Spleen (tissue), 11 donors: ENCODE measurements at regions not wholly inside any gene's neighbourhood (a gene's known extent, or its start where the extent isn't known, plus 50 kb on each side); places are given as distances from the start of the nearest gene placed in this dataset.

Source experiments
- DNase-seq: peaks from one replicate; pipeline ENCODE4 v3.0.0-alpha.2; 2020
- H3K27ac ChIP-seq, 8 donors: fragments of 200-600 bp; sonication (generic) in 7 of 8; 1 replicate in 4 of 8; 2 replicates in 4 of 8; pipeline versions ENCODE4 v1.5.0 to v1.8.0; 2016 to 2021; ENCODE audit warnings: inconsistent platforms in 4 of 8, mild to moderate bottlenecking in 4 of 8, moderate library complexity in 1 of 8
- H3K27me3 ChIP-seq, 7 donors: fragments of 200-600 bp; sonication (generic) in 6 of 7; replicated peaks in 1 of 7; 1 replicate in 4 of 7; 2 replicates in 3 of 7; pipeline versions ENCODE4 v1.5.0 to v1.8.0; 2016 to 2021; ENCODE audit warnings: inconsistent platforms in 3 of 7, mild to moderate bottlenecking in 1 of 7
- H3K36me3 ChIP-seq, 6 donors: fragments of 200-600 bp; sonication (generic) in 5 of 6; 1 replicate in 4 of 6; 2 replicates in 2 of 6; pipeline versions ENCODE4 v1.5.0 to v1.8.0; 2016 to 2021; ENCODE audit warnings: inconsistent platforms in 2 of 6
- H3K4me1 ChIP-seq, 6 donors: fragments of 200-600 bp; sonication (generic) in 5 of 6; 1 replicate in 3 of 6; 2 replicates in 3 of 6; pipeline versions ENCODE4 v1.5.0 to v1.8.0; 2016 to 2021; ENCODE audit warnings: inconsistent platforms in 3 of 6
- H3K4me3 ChIP-seq, 8 donors: fragments of 200-600 bp; sonication (generic) in 7 of 8; 1 replicate in 4 of 8; 2 replicates in 4 of 8; pipeline versions ENCODE4 v1.5.0 to v1.8.0; 2016 to 2021; ENCODE audit warnings: inconsistent platforms in 4 of 8, mild to moderate bottlenecking in 4 of 8, moderate library complexity in 2 of 8
- H3K9me3 ChIP-seq, 8 donors: fragments of 200-600 bp; sonication (generic) in 7 of 8; 1 replicate in 4 of 8; 2 replicates in 4 of 8; pipeline versions ENCODE4 v1.5.0 to v1.8.0; 2016 to 2021; ENCODE audit warnings: inconsistent platforms in 4 of 8
- POLR2A ChIP-seq, 3 donors: fragments of 450-650 bp; IDR thresholded peaks; one replicate each; pipeline ENCODE4 v1.5.1; 2017; ENCODE audit warnings: antibody characterized with exemption in 3 of 3, mild to moderate bottlenecking in 1 of 3
- POLR2AphosphoS5 ChIP-seq, 3 donors: sonication (generic); formaldehyde crosslinking; IDR thresholded peaks; one replicate each; pipeline ENCODE4 v1.5.1; 2017; ENCODE audit warnings: antibody characterized with exemption in 3 of 3
- WGBS, 5 donors: extraction: QIAGEN DNeasy Blood & Tissue Kit in 3 of 5; methylation state at CpG; one replicate each; pipeline versions ENCODE4 v1.1.5 to v1.1.7; 2013 to 2018; 5-methylcytosine and 5-hydroxymethylcytosine counted together
- intact Hi-C: fragments of 100-400 bp; cut with DNase I; formaldehyde crosslinking; loops from one replicate; pipeline ENCODE4 v1.15.0; 2023; ENCODE audit warnings: low total_unique reads
- TF ChIP-seq, protein P1 (sequence below), 11 experiments: fragments of 200-600 bp in 7 of 11; fragments of 450-650 bp in 4 of 11; sonication (generic) in 4 of 11; IDR thresholded peaks in 8 of 11; conservative IDR thresholded peaks in 3 of 11; 1 replicate in 7 of 11; 2 replicates in 4 of 11; pipeline versions ENCODE4 v1.4.0 to v1.8.0; 2016 to 2021; ENCODE audit warnings: antibody characterized with exemption in 11 of 11, inconsistent platforms in 4 of 11, mild to moderate bottlenecking in 1 of 11
- donor health status: healthy with polysubstance abuse.
- donor health status: DM: no; HTN: no; CAD: no; lungs with moderate emphysema.
- donor health status: DM: no; HTN: no; CAD: no.
- donor health status: Bipolar disorder and iron deficiency.
- donor health status: healthy.
- donor health status: DM: no; HTN: no; CAD: no.
- donor health status: DM: yes; HTN: yes; CAD: no.

DNA sequence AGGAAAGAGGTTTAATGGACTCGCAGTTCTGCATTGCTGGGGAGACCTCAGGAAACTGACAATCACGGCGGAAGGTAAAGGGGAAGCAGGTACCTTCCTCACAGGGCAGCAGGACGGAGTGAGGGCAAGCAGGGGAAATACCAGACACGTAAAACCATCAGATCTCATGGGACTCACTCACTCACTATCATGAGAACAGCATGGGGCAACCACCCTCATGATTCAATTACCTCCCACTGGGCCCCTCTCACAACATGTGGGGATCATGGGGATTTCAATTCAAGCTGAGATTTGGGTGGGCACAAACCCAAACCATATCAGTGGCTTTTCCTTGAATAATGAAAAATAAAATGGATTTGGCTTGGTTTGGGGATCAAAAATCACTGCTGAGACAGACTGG lies 380.5 kb downstream of the VRK1 start:
- Histone ChIP-seq H3K9me3 (peaks cover 0 to 3% (median 0%) of the 10 kb centered on the region in 8 donors), H3K4me1 (peaks cover 0 to 6% (median 0%) of the 10 kb centered on the region in 6 donors), H3K4me3 (no peak overlapping the region), H3K27me3 (no peaks in the 10 kb centered on the region), H3K27ac (no peak overlapping the region), H3K36me3 (no peaks in the 10 kb centered on the region)
- intact Hi-C loops: no loop called here
- no peak for TF ChIP-seq POLR2AphosphoS5 (IDR thresholded peaks at IDR 0.05)
- no peak for TF ChIP-seq POLR2A (IDR thresholded peaks at IDR 0.05)
- TF ChIP-seq, protein P1, sequence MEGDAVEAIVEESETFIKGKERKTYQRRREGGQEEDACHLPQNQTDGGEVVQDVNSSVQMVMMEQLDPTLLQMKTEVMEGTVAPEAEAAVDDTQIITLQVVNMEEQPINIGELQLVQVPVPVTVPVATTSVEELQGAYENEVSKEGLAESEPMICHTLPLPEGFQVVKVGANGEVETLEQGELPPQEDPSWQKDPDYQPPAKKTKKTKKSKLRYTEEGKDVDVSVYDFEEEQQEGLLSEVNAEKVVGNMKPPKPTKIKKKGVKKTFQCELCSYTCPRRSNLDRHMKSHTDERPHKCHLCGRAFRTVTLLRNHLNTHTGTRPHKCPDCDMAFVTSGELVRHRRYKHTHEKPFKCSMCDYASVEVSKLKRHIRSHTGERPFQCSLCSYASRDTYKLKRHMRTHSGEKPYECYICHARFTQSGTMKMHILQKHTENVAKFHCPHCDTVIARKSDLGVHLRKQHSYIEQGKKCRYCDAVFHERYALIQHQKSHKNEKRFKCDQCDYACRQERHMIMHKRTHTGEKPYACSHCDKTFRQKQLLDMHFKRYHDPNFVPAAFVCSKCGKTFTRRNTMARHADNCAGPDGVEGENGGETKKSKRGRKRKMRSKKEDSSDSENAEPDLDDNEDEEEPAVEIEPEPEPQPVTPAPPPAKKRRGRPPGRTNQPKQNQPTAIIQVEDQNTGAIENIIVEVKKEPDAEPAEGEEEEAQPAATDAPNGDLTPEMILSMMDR (IDR thresholded peaks at IDR 0.05 in 8 of 11, conservative IDR thresholded peaks at IDR 0.05 in 3 of 11): no peak
- WGBS, 5 donors: 19 to 47% (median 24%) methylated on average over 5 of the region's 5 CpGs
- DNase-seq: no peak

DNA sequence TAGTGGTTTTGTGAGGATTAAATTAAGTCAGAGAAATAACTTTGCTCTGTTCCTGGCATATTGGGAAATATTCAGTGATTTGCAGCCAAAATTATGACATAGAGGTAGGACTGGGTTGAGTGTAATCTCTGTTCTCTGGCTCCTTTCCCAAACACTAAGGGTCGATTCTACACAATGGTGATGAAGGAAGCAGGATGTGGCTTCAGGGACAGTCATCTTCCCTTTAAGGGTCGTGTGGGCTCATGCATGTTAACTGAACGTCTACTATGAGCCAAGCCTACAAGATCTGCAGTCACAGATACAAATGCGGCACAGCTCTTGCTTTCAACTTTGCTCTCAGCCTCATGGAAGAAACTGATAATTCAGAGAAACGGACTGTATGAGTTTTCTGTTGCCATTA lies 381.6 kb downstream of the VRK1 start:
- H3K36me3 ChIP-seq: no peaks in the 10 kb centered on the region
- intact Hi-C loops: no loop called here
- H3K27me3 ChIP-seq: no peaks in the 10 kb centered on the region
- WGBS, 5 donors: 41 to 47% (median 44%) methylated on average over 5 of the region's 5 CpGs
- H3K4me1 ChIP-seq: peaks cover 0 to 6% (median 0%) of the 10 kb centered on the region in 6 donors
- TF ChIP-seq, protein P1 (IDR thresholded peaks at IDR 0.05 in 8 of 11, conservative IDR thresholded peaks at IDR 0.05 in 3 of 11): no peak
- TF ChIP-seq POLR2A (IDR thresholded peaks at IDR 0.05) (no peak), POLR2AphosphoS5 (IDR thresholded peaks at IDR 0.05) (no peak)
- no peaks in the 10 kb centered on the region for H3K9me3 ChIP-seq
- no peak overlapping the region for H3K27ac ChIP-seq
- H3K4me3 ChIP-seq: no peak overlapping the region
- DNase-seq: no peak

DNA sequence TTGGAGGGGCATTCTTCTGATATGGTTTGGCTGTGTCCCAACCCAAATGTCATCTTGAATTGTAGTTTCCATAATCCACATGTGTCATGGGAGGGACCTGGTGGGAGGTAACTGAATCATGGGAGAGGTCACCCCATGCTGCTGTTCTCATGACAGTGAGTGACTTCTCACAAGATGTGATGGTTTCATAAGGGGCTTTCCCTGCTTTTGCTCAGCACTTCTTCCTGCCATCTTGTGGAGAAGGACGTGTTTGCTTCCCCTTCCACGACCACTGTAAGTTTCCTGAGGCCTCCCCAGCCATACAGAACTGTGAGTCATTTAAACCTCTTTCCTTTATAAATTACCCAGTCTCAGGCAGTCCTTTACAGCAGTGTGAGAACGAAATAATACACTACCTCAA lies 382.4 kb downstream of the VRK1 start:
- no peak for DNase-seq
- Histone ChIP-seq H3K4me1 (peaks cover 0 to 6% (median 0%) of the 10 kb centered on the region in 6 donors), H3K9me3 (no peaks in the 10 kb centered on the region), H3K27ac (no peak overlapping the region), H3K4me3 (no peak overlapping the region), H3K27me3 (no peaks in the 10 kb centered on the region), H3K36me3 (no peaks in the 10 kb centered on the region)
- WGBS, 5 donors: 16 to 34% (median 19%) methylated on average over 3 of the region's 3 CpGs
- intact Hi-C loops: no loop called here
- TF ChIP-seq, protein P1 (IDR thresholded peaks at IDR 0.05 in 8 of 11, conservative IDR thresholded peaks at IDR 0.05 in 3 of 11): no peak
- no peak for TF ChIP-seq POLR2AphosphoS5 (IDR thresholded peaks at IDR 0.05)
- no peak for TF ChIP-seq POLR2A (IDR thresholded peaks at IDR 0.05)

DNA sequence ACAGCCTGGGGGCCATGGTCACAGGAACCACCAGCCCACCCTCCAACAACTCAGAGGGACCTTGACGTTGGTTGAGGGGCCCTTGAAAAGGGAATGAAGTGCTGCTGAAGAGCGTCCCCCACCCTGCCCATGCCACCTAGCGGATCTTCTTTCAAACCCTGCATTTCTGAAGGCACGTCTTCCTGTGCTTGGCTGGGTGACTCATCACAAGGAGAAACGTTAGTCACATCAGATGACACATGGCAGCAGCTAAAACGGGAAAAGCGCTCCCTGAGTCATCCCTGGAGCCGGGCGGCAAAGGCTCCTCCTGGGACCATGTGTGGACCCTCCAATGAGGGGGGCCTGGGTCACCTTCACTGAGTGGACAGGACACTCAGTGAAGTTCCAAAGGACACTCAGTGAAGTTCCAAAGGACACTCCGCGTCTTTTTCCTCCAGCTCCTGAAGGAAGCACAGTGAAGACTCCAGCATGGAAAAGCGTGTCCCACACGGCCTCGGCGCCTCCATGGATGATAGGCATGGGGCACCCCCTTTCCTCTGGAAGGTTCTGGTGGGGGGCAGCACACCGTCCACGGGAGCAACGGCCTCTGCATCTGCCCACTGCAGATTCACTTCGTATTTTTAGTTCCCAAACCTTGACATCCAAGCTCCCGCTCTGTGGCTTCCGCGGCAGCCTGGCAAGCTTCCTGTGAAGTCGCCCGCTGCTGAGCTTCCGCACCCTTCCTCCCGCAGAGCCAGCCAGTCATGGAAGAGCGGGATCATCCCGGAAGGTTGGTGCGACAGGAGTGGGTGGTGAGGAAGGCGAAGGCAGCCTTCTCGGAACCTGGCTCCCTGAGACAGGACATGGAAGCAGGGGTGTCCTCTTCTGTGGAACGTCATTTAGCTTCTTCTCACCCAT lies 383.4 kb downstream of the VRK1 start:
- H3K27ac ChIP-seq: no peak overlapping the region

More for the DNA sequence above, 383.4 kb downstream of the VRK1 start:
- no peaks in the 10 kb centered on the region for H3K27me3 ChIP-seq
- no peak for DNase-seq
- H3K36me3 ChIP-seq: no peaks in the 10 kb centered on the region
- intact Hi-C loops: no loop called here
- no peak overlapping the region for H3K4me3 ChIP-seq
- TF ChIP-seq POLR2AphosphoS5 (IDR thresholded peaks at IDR 0.05): no peak
- no peak for TF ChIP-seq POLR2A (IDR thresholded peaks at IDR 0.05)
- TF ChIP-seq, protein P1 (IDR thresholded peaks at IDR 0.05 in 8 of 11, conservative IDR thresholded peaks at IDR 0.05 in 3 of 11): no peak
- H3K4me1 ChIP-seq: peaks cover 0 to 6% (median 0%) of the 10 kb centered on the region in 6 donors
- H3K9me3 ChIP-seq: no peaks in the 10 kb centered on the region
- WGBS, 5 donors: 87 to 91% (median 90%) methylated on average over 32 of the region's 32 CpGs
